GM12891 (cell line): ENCODE measurements at regions not wholly inside any gene's neighbourhood (a gene's known extent, or its start where the extent isn't known, plus 50 kb on each side); places are given as distances from the start of the nearest gene placed in this dataset.
A peak's percentile ranks its signal among the peaks of the same experiment; 100 is the strongest.

Experiments
- DNase-seq: peaks from one replicate; pipeline ENCODE4 v3.0.0; 2011; ENCODE audit warnings: low spot score; ENCODE audit not compliant: insufficient read length
- FAIRE-seq: peaks from 2 replicates; lab custom pipeline; 2011; peaks lifted over from hg19 to GRCh38; lab: Jason Lieb, UNC
- PAX5 ChIP-seq: IDR thresholded peaks from 2 replicates; pipeline ENCODE4 v1.6.1; 2011; ENCODE audit warnings: low read length, moderate library complexity, mild to moderate bottlenecking; ENCODE audit not compliant: insufficient read depth, severe bottlenecking
- POLR2A ChIP-seq: IDR thresholded peaks from 2 replicates; pipeline ENCODE4 v1.6.1; 2011; ENCODE audit warnings: low read depth, low read length, control low read depth
- POLR2AphosphoS5 ChIP-seq: IDR thresholded peaks from 2 replicates; pipeline ENCODE4 v1.6.1; 2011; ENCODE audit warnings: low read depth, low read length, control low read depth
- POU2F2 ChIP-seq: IDR thresholded peaks from 2 replicates; pipeline ENCODE4 v1.6.1; 2011; ENCODE audit warnings: low read depth, mild to moderate bottlenecking, control low read depth, low read length, moderate library complexity
- SPI1 ChIP-seq: IDR thresholded peaks from 2 replicates; pipeline ENCODE4 v1.6.1; 2011; ENCODE audit warnings: low read depth, low read length, control low read depth
- TAF1 ChIP-seq: IDR thresholded peaks from 2 replicates; pipeline ENCODE4 v1.6.1; 2011; ENCODE audit warnings: low read depth, low read length, control low read depth

GRCh38 chr6:22008248-22008836 lies 288.5 kb downstream of the PRL start:
- no peak for DNase-seq
- no peak for FAIRE-seq
- TF ChIP-seq POLR2AphosphoS5 (no peak), POU2F2 (no peak)

- no peak for FAIRE-seq
- no peak for DNase-seq
- TF ChIP-seq POU2F2: no peak
- no peak for TF ChIP-seq SPI1
- TF ChIP-seq POLR2AphosphoS5: no peak
- no peak for TF ChIP-seq POLR2A
- no peak for TF ChIP-seq TAF1
- TF ChIP-seq PAX5: no peak
Measured at GRCh38 chr6:22010102-22010501, 286.7 kb downstream of the PRL start.

GRCh38 chr6:22015216-22015615 lies 281.6 kb downstream of the PRL start:
- TF ChIP-seq PAX5 (no peak), SPI1 (no peak), POU2F2 (no peak), TAF1 (no peak), POLR2AphosphoS5 (no peak), POLR2A (no peak)
- FAIRE-seq: no peak
- DNase-seq: no peak

GRCh38 chr6:22015944-22016343 lies 280.9 kb downstream of the PRL start:
- no peak for DNase-seq
- no peak for TF ChIP-seq POLR2AphosphoS5
- TF ChIP-seq PAX5: no peak
- no peak for TF ChIP-seq SPI1
- no peak for TF ChIP-seq TAF1
- TF ChIP-seq POU2F2: no peak
- no peak for TF ChIP-seq POLR2A
- FAIRE-seq: no peak

- TF ChIP-seq TAF1: no peak
- TF ChIP-seq POLR2AphosphoS5: no peak
- no peak for TF ChIP-seq POLR2A
- no peak for TF ChIP-seq PAX5
- no peak for TF ChIP-seq POU2F2
- TF ChIP-seq SPI1: no peak
- FAIRE-seq: no peak
- no peak for DNase-seq
Measured at GRCh38 chr6:22017272-22017671, 279.6 kb downstream of the PRL start.

GRCh38 chr6:22017766-22018165 lies 279.1 kb downstream of the PRL start:
- TF ChIP-seq SPI1: no peak
- TF ChIP-seq POLR2AphosphoS5: no peak
- no peak for TF ChIP-seq POU2F2
- no peak for TF ChIP-seq PAX5
- no peak for TF ChIP-seq POLR2A
- TF ChIP-seq TAF1: no peak
- FAIRE-seq (no peak), DNase-seq (no peak)

GRCh38 chr6:22019857-22020256 lies 277.0 kb downstream of the PRL start:
- no peak for TF ChIP-seq SPI1
- TF ChIP-seq TAF1: no peak
- peak; percentile 41 for FAIRE-seq
- DNase-seq: no peak

- 0 out of 2 replicates have a peak, but pooled peaks have one; percentile 11 for TF ChIP-seq SPI1
- TF ChIP-seq TAF1: no peak
- TF ChIP-seq POLR2A: no peak
- TF ChIP-seq PAX5: no peak
- DNase-seq (no peak), FAIRE-seq (no peak)
Measured at GRCh38 chr6:22020299-22021003, 276.4 kb downstream of the PRL start.

- no peak for TF ChIP-seq POLR2AphosphoS5
- no peak for TF ChIP-seq PAX5
- no peak for TF ChIP-seq TAF1
- no peak for TF ChIP-seq POU2F2
- no peak for TF ChIP-seq SPI1
- no peak for TF ChIP-seq POLR2A
- FAIRE-seq (no peak), DNase-seq (no peak)
Measured at GRCh38 chr6:22021966-22022365, 274.9 kb downstream of the PRL start.

GRCh38 chr6:22023937-22024336 lies 272.9 kb downstream of the PRL start:
- no peak for DNase-seq
- FAIRE-seq: no peak
- TF ChIP-seq SPI1: no peak
- no peak for TF ChIP-seq PAX5
- no peak for TF ChIP-seq TAF1
- TF ChIP-seq POLR2A: no peak
- TF ChIP-seq POLR2AphosphoS5: no peak
- TF ChIP-seq POU2F2: no peak

GRCh38 chr6:22024973-22025467 lies 271.8 kb downstream of the PRL start:
- peak; percentile 51 for FAIRE-seq
- TF ChIP-seq POU2F2: no peak
- TF ChIP-seq PAX5: no peak
- peak; percentile 11; the same call in 1 of the 2 replicates for TF ChIP-seq TAF1
- no peak; the same call in 1 of the 2 replicates for TF ChIP-seq POLR2A

More at GRCh38 chr6:22024973-22025467, 271.8 kb downstream of the PRL start:
- no peak for DNase-seq
